Choroid plexus epithelial cell (primary cell): ENCODE measurements at regions not wholly inside any gene's neighbourhood (a gene's known extent, or its start where the extent isn't known, plus 50 kb on each side); places are given as distances from the start of the nearest gene placed in this dataset.

Experiments used
- DNase-seq: peaks from one replicate; pipeline ENCODE4 v3.0.0-alpha.2; 2010; ENCODE audit warnings: low read depth
- H3K4me3 ChIP-seq: 2 replicates; pipeline ENCODE4 v1.5.1; 2011; ENCODE audit warnings: low read depth, mild to moderate bottlenecking, control low read depth, low read length, moderate library complexity
- TF ChIP-seq, protein P1 (sequence below): conservative IDR thresholded peaks from 2 replicates; pipeline ENCODE4 v1.5.1; 2011; ENCODE audit warnings: low read depth, mild to moderate bottlenecking, control low read depth, inconsistent platforms, low read length, moderate library complexity

DNA sequence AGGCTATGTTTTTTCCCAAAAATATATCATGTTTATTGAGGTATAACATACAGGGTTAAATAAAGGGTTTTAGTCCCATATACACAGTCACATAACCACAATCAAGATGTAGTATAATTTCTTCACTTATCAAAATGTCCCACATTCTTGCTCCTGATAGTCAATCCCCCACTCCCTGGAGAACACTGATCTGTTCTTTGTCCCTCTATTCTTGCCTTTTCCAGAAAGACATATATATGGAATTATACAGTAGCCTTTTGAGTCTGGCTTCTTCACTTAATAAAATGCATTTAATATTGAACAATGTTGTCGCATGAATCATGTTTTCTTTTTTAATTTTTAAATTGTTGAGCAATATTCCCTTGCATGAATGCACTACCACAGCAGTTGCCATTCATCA lies 1059.7 kb downstream of the TSN start:
- TF ChIP-seq, protein P1, sequence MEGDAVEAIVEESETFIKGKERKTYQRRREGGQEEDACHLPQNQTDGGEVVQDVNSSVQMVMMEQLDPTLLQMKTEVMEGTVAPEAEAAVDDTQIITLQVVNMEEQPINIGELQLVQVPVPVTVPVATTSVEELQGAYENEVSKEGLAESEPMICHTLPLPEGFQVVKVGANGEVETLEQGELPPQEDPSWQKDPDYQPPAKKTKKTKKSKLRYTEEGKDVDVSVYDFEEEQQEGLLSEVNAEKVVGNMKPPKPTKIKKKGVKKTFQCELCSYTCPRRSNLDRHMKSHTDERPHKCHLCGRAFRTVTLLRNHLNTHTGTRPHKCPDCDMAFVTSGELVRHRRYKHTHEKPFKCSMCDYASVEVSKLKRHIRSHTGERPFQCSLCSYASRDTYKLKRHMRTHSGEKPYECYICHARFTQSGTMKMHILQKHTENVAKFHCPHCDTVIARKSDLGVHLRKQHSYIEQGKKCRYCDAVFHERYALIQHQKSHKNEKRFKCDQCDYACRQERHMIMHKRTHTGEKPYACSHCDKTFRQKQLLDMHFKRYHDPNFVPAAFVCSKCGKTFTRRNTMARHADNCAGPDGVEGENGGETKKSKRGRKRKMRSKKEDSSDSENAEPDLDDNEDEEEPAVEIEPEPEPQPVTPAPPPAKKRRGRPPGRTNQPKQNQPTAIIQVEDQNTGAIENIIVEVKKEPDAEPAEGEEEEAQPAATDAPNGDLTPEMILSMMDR: no peak

DNA sequence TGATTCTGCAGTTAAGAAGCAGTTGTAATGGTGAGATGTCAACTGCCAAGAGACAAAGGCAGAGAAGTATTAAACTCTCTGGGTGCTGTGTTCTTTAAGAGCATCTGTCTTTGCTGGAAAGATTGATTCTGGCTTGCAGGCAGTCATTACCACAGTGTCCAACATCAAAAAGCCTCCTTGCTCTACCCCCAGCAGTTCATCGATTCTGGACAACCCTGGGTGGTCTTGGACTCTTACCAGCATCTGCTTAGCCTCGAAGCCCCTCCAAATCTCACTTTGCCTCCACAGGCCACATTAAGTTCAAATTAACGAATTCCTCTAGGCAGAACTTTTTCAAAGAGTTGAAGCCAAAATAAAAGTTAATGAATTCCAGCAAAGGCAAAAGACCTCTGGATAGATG lies 1061.4 kb downstream of the TSN start:
- DNase-seq: no peak
- no peak overlapping the region for H3K4me3 ChIP-seq
- TF ChIP-seq, protein P1: no peak

More for the DNA sequence above, 1059.7 kb downstream of the TSN start:
- no peak overlapping the region for H3K4me3 ChIP-seq
- no peak for DNase-seq

DNA sequence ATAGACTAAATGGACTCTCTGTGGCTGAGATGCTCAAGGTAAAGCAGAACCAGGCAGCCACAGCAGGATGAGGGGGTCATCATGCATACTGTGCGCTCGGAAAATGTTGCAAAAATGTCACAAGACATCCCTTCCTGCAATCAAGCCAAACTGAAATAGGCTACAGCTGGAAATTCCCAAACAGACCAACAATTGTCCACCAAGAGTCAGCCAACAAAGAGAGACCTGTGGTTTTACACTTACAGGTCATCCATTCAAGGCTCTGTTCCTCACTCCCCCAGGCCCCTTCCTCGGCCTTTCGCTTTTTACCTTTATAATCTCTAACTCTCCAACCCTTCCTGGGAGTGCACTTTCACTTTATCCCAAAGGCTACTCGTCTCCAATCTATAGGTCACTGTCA lies 1066.9 kb downstream of the TSN start:
- no peak for DNase-seq
- H3K4me3 ChIP-seq: no peak overlapping the region
- TF ChIP-seq, protein P1: no peak

DNA sequence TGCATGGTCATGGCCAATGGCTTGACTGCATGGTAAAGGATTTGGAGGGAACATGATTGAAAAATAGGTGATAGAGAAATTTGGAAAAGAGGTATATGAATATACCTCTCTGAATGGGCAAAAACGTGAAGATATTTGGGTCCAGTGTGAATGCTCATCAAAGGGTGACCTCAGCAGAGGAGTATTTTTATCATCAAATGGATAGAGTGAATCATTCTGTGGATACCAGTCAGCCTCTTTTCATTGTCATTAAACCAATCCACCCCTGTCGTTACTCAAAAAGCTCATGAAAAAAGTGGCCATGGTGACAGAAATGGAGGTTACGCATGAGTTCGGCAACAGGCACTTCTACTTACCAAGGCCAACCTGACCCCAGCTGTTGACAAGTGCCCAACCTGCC lies 1074.7 kb downstream of the TSN start:
- no peak overlapping the region for H3K4me3 ChIP-seq
- TF ChIP-seq, protein P1: no peak
- DNase-seq: no peak

DNA sequence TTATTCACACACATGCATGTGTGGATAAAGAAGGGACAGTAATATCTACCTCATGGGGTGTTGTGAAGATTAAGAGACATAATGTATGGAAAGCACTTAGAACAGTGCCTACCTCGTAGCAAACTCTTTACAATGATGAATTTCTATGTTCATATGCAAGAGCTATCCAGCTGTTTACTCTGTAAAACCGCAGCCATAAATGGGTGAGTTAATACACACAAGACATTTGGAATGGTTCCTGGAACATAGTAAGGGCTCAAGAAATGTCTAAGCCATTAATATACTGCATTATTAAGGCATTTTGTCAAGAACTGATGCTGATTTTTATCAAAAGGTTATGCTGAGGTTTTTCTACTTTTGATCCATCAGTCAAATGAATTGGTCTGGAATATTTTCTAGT lies 1076.2 kb downstream of the TSN start:
- TF ChIP-seq, protein P1: no peak
- DNase-seq: no peak
- no peak overlapping the region for H3K4me3 ChIP-seq

DNA sequence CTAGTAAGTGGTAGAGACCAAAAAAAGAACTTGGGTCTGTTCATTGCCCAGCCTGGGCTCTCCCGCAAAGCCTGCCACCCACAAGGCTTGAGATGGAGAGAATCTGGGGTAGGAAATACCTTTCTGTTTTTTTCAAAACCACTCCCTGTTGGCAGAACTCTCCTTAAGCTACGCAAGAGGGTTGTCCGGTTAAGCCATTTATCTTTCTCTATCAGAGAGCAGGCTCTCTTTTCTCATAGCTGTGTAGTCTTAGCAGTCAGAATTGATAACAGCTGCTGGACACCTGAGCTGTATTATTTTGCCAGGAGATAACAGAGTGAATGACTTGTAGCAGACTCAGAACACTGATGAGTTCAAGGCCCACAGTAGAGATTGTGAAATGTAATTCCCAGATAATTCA lies 1088.1 kb downstream of the TSN start:
- no peak for DNase-seq
- no peak overlapping the region for H3K4me3 ChIP-seq
- TF ChIP-seq, protein P1: no peak

DNA sequence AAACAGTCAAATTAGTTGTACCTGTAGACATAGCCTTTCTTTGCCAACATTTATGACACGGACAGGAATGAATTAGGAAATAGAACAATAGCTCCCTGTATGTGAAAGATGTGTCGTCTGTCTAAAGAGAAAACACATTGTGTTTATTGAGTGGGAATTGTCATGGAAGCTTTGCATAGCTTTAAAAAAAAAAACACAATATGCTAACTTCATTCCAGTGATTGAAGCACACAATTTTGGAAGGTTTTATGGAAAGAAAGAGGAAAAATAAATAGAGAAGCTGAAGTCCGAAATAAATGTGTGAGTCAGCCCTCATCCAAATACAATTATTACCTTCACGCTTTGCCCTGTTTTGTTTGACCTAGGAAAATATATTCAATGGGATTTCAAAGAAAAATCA lies 1095.7 kb downstream of the TSN start:
- no peak overlapping the region for H3K4me3 ChIP-seq
- TF ChIP-seq, protein P1: no peak
- DNase-seq: no peak
